GM13977 (cell line): ENCODE measurements at regions not wholly inside any gene's neighbourhood (a gene's known extent, or its start where the extent isn't known, plus 50 kb on each side); places are given as distances from the start of the nearest gene placed in this dataset.

ENCODE experiments used
- DNase-seq: peaks from one replicate; pipeline ENCODE4 v3.0.0; 2012; ENCODE audit warnings: low spot score
- CTCF ChIP-seq: IDR thresholded peaks from 2 replicates; pipeline ENCODE4 v1.5.1; 2012; ENCODE audit warnings: mild to moderate bottlenecking, control low read depth; ENCODE audit not compliant: insufficient read depth; ENCODE audit errors: extremely low read depth, missing control alignments
- in situ Hi-C: fragments of 300-500 bp; cut with MboI; formaldehyde crosslinking; loops from one replicate; pipeline ENCODE4 v1.12.0; 2022; ENCODE audit warnings: low sequenced_read_pairs, low pct_unique_long_range_greater_than_20kb, mixed read lengths, inconsistent platforms; ENCODE audit not compliant: unreplicated experiment

- DNase-seq, result no peak
- no peak for TF ChIP-seq CTCF
- in situ Hi-C loops, result no loop called here
Measured at GRCh38 chr16:52781005-52781630, 234.2 kb upstream of the TOX3 start.

- in situ Hi-C loops, result no loop called here
- DNase-seq, result no peak
Measured at GRCh38 chr16:52773026-52773425, 226.1 kb upstream of the TOX3 start.

GRCh38 chr16:52770828-52771227 is 223.9 kb upstream of the TOX3 start:
- DNase-seq, result no peak
- in situ Hi-C loops, result no loop called here
- no peak for TF ChIP-seq CTCF

More at GRCh38 chr16:52773026-52773425, 226.1 kb upstream of the TOX3 start:
- no peak for TF ChIP-seq CTCF

- no peak for TF ChIP-seq CTCF
- no peak for DNase-seq
- in situ Hi-C loops, result no loop called here
Measured at GRCh38 chr16:52758473-52758855, 211.5 kb upstream of the TOX3 start.

GRCh38 chr16:52757746-52758472 is 211.0 kb upstream of the TOX3 start:
- TF ChIP-seq CTCF, result no peak
- no peak for DNase-seq
- in situ Hi-C loops, result no loop called here

GRCh38 chr16:52756812-52757517 is 210.0 kb upstream of the TOX3 start:
- in situ Hi-C loops, result no loop called here
- DNase-seq, result no peak
- no peak for TF ChIP-seq CTCF
